GM06990 (cell line): ENCODE measurements at regions not wholly inside any gene's neighbourhood (a gene's known extent, or its start where the extent isn't known, plus 50 kb on each side); places are given as distances from the start of the nearest gene placed in this dataset.

ENCODE experiments used
- DNase-seq: peaks from one replicate; pipeline ENCODE4 v3.0.0-alpha.2; 2011; ENCODE audit not compliant: insufficient read length; ENCODE audit errors: extremely low read depth
- H3K27me3 ChIP-seq: replicated peaks from 2 replicates; pipeline ENCODE4 v1.6.0; 2011; ENCODE audit warnings: low read length; ENCODE audit not compliant: control insufficient read depth, insufficient read depth
- H3K36me3 ChIP-seq: 2 replicates; pipeline ENCODE4 v1.5.1; 2011; ENCODE audit warnings: low read length; ENCODE audit not compliant: control insufficient read depth, insufficient read depth
- H3K4me3 ChIP-seq: replicated peaks from 2 replicates; pipeline ENCODE4 v1.5.1; 2011; ENCODE audit warnings: low read depth, mild to moderate bottlenecking, control low read depth, low read length
- CTCF ChIP-seq: IDR thresholded peaks from 2 replicates; pipeline ENCODE4 v1.5.1; 2011; ENCODE audit warnings: low read length, control low read depth, mild to moderate bottlenecking, inconsistent platforms; ENCODE audit not compliant: insufficient read depth, poor library complexity, severe bottlenecking

GRCh38 chr18:25827228-25827627 is 263.2 kb downstream of the SS18 start:
- no peak for DNase-seq
- no peak overlapping the region for H3K4me3 ChIP-seq
- H3K36me3 ChIP-seq, result no peaks in the 10 kb centered on the region
- TF ChIP-seq CTCF, result no peak
- no peaks in the 10 kb centered on the region for H3K27me3 ChIP-seq

GRCh38 chr18:25826823-25827222 is 263.6 kb downstream of the SS18 start:
- H3K27me3 ChIP-seq, result no peaks in the 10 kb centered on the region
- no peak for TF ChIP-seq CTCF
- DNase-seq, result no peak
- no peaks in the 10 kb centered on the region for H3K36me3 ChIP-seq
- no peak overlapping the region for H3K4me3 ChIP-seq

GRCh38 chr18:25825979-25826776 is 264.2 kb downstream of the SS18 start:
- no peak for TF ChIP-seq CTCF
- H3K27me3 ChIP-seq, result no peaks in the 10 kb centered on the region
- DNase-seq, result no peak
- H3K36me3 ChIP-seq, result no peaks in the 10 kb centered on the region
- H3K4me3 ChIP-seq, result no peak overlapping the region

GRCh38 chr18:25825056-25825455 is 265.4 kb downstream of the SS18 start:
- no peaks in the 10 kb centered on the region for H3K27me3 ChIP-seq
- no peak for TF ChIP-seq CTCF
- no peak overlapping the region for H3K4me3 ChIP-seq
- no peaks in the 10 kb centered on the region for H3K36me3 ChIP-seq
- no peak for DNase-seq

- no peak overlapping the region for H3K4me3 ChIP-seq
- no peak for TF ChIP-seq CTCF
- DNase-seq, result no peak
- H3K36me3 ChIP-seq, result no peaks in the 10 kb centered on the region
- H3K27me3 ChIP-seq, result 0 out of 2 replicates have a peak, but pooled peaks cover 2% of the 10 kb centered on the region
These were observed 270.6 kb downstream of the SS18 start for GRCh38 chr18:25819746-25820363.
